GM18951 (cell line): ENCODE measurements at regions not wholly inside any gene's neighbourhood (a gene's known extent, or its start where the extent isn't known, plus 50 kb on each side); places are given as distances from the start of the nearest gene placed in this dataset.

ENCODE experiments used
- POLR2A ChIP-seq: IDR thresholded peaks from 4 replicates; pipeline ENCODE4 v1.6.1; 2011; ENCODE audit warnings: mild to moderate bottlenecking; ENCODE audit not compliant: insufficient read length, insufficient read depth; ENCODE audit errors: extremely low read depth
- in situ Hi-C: fragments of 300-500 bp; cut with MboI; formaldehyde crosslinking; loops from one replicate; pipeline ENCODE4 v1.12.0; 2022; ENCODE audit warnings: low sequenced_read_pairs, mixed read lengths, inconsistent platforms; ENCODE audit not compliant: unreplicated experiment

DNA sequence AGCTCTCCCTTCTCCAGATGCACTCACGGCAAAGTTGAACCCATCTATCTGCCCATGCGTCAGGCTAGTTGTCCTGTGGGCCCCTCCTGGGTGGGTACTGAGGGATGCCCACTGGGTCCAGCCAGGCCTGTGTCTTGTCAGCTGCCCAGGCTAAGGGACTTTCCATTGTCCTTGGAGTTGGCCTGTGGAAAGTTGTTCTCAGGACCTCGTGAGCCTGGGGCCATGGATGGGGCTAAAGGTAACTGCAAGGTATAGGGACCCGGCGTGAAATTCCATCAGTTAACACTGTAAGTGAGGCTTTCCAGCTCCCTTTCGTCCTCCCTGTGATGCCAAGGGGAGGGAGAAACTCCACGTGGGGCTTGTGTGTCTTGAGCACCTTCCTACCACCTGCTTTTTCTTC lies 126.5 kb downstream of the CEBPB start:
- in situ Hi-C loops, result no loop called here

DNA sequence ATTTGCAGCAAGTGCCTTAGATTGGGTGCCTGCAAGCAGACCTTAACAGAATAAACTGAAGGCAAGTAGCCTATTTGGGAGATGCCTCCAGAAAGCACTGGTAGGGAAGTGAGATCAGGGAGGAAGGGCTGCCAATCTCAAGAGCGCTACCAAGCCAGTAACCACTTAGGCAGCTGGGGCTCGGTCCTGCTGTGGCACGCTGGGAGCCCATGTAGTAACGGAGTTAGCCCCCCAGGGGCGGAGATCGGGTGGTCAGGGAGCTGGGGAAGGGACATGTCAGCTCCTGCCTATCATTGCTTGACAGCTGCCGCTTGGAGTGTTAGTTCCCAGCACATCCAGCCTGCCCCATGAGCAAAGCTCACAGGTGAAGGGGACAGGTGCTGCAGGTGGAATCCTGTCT lies 127.0 kb downstream of the CEBPB start:
- TF ChIP-seq POLR2A, result no peak
- in situ Hi-C loops, result no loop called here

More for the DNA sequence above, 126.5 kb downstream of the CEBPB start:
- TF ChIP-seq POLR2A, result no peak

DNA sequence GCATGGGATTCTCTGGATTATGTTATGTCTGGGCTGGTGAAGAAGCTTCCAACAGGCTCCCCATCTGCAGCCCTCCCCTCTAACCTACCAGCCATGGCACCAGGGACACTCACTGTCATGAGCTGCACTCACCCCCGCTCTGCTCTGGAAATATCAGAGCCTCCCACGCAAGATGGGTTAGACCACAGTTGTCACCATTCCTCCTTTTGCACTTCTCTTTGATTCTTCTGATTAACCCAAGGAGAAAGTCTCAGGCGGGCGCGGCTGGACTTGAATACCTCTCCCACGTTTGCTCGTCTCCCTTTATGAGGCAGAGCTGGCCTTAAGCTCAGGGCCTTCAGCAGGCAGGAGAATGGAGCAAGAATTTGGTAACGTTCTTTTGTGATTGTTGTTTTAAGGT lies 128.1 kb downstream of the CEBPB start:
- TF ChIP-seq POLR2A, result no peak
- in situ Hi-C loops, result no loop called here

DNA sequence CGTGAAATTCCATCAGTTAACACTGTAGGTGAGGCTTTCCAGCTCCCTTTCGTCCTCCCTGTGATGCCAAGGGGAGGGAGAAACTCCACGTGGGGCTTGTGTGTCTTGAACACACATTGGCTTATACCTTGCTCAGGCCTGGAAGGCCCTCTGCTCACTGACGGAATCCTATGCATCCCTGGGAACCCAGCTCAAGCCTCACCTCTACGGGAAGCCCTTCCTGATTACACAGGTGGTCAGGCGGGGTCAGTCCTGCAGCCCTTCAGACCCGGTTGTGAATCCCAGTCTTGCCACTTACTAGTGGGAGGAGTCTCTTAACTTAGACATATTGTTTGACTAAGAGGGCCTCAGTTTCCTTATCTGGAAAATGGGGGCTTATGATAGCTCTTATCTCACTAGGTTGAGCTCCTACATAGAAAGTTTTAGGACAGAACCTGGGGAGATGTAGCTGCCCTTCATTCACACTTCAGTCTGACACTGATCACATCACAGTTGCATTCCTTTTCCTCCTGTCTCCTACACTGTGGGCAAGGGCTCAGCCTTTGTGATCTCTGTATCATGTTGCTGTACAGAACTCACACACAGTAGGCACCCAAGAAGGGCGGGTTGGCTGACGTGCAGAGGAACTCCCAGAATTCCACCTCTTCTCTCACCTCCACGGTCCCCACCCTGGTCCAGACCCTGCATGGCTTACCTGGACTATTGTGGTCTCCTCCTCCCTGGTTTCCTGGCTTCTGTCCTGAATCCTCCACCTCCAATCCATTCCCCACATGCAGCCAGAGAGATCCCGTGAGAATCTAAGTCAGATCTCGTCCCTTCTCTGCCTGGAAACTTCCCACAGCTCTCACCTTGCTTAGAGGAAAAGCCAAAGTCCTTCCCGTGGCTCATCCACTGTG lies 129.6 kb downstream of the CEBPB start:
- in situ Hi-C loops, result no loop called here
- TF ChIP-seq POLR2A, result no peak

DNA sequence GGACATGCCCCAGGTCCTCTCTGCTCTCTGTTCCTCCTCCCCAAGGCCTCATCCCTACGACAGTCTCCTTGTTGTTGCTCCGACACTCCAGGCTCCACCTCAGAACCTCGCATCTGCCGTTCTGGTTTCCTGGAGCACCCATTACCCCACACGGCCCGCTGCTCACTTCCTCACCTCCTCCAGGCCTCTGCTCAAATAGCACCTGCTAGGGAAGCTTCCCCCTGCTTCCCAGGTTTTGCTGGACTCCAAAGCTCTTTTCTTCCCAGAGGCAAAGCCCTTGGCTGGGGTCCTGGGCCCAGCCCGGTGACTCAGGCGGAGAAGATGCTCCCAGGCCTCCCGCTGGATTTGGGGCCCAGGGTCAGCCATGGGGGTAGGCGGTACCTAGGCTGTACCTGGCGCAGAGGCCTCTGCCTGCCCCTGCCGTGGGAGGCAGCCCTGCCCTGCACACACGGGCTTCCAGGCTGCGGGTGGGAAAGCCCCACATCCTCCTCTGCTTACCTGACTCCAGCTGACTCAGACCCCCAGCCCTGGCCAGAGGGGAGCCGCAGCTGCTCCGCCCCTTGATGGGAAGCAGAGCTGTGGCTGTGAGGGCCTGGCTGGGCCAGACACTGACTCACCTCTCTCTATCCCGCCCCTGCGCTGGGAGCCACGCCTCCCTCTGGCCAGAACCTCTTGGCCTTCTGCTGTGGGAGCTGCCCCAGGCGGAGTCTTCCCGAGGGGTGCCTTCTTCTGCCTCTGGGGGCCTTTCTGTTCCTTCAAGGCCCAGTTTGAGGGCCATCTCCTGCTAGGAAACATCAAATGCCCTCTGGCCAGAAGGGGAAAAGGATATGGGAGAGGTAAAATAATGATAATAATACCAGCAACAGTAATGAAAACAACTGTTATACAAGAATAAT lies 130.5 kb downstream of the CEBPB start:
- in situ Hi-C loops, result no loop called here
- no peak for TF ChIP-seq POLR2A

DNA sequence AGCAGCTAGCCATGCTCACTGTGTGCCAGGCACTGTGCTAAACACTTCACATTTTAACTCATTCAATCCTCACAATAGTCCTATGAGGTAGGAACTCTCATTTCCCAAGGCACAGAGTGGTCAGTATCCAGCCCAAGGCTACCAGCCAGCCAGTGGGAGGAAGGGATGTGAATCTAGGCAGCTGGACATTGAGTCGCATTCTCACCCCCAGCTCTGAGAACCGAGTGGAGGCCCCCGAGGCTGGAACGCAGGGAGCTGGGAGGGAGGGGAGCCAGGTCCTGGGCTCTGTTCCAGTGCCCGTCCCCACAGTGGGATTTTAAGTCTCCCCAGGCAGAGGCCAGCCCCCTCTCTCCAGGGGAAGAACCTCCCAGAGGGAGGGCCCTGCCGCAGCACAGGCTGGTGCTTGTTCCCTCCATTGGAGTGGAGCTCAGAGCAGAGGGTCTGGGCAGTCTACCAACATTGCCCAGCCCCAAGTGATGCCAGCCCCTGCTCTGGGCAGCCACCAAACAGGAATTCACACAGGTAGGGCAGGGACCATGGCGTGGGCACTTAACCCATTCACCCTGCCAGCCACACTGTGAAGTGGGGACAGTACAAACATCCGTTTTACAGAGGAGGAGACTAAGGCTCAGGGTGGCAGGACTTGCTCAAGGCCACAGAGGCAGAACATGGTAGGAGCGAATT lies 131.3 kb downstream of the CEBPB start:
- TF ChIP-seq POLR2A, result no peak
- in situ Hi-C loops, result no loop called here

DNA sequence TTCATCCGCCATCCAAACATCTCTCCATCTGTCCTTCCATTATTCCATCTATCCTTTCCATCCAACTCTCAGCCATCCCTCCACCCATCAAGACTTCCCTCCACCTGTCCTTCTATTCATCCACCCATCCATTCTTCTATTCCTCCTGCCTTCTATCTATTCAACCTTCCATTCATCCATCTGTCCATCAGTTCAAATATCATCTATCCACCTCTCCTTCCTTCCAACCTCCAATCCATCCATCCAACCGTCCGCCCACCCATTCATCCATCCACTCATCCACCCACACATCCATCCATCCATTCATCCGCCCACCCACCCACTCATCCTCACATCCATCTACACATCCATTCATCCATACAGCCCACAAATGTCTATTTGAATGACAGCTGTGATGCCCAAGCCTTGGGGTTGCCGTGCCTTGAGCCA lies 132.1 kb downstream of the CEBPB start:
- in situ Hi-C loops, result no loop called here

DNA sequence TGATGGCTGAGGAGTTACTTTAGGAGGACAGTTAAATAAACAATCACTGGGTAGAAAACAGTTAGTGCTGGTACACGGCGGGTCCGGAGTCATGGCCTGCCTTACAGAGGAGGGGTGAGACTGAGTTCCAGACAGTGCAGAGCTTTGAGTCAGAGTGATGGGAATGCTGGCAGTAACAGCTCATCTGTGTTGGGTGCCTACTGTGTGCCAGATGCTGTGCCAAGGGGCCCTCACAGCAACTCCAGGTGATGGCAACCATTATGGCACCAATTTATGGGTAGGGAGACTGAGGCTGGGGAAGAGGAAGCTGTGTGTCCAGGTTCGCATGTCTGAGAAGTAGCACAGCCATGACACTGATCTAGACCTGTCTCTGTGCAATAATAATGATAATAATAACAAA lies 132.6 kb downstream of the CEBPB start:
- in situ Hi-C loops, result no loop called here
- no peak for TF ChIP-seq POLR2A

More for the DNA sequence above, 132.1 kb downstream of the CEBPB start:
- no peak for TF ChIP-seq POLR2A

DNA sequence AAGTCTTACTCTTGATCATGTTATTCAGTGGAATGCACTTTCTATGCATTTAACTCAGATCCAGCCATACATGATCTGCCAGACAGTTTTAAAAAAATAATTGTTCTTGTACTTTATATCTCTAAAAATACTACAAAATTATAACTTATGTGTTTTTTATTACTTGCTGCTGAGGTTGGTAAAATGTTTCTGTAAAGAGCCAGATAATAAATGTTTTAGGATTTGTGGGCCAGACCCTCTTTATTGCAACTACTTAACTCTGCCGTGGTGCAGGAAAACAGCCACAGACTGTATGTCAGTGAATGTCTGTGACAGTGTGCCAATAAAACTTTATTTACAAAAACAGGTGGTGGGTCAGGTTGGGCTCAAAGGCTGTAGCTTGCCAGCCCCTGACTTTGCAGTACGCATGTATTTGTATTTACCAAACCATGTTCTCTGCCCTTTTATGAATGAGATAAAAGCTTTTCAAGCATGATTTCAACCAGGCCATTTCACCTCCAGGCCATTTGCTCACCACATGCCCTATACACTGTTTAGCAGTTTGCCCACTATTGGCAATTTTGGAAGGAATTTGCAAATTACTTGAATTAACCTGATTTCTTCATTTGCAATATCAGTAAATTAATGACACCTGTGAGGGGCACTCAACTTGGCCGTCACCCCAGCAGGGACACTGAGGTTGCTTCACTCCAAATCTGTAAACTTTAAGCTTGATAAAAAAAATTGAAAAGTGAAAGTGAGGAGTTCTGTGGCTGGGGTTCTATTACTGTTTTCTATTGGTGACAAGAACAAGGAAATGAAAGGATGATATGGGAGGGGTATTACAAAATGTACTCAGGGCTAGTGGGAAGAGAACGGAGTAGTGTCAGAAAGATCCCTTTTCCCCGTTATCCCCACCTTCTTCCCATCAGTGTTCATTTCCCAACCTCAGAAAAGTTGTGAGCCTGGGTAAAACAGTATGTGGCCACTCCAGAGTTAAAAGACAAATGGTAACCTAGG lies 133.4 kb downstream of the CEBPB start:
- in situ Hi-C loops, result no loop called here
- no peak for TF ChIP-seq POLR2A

DNA sequence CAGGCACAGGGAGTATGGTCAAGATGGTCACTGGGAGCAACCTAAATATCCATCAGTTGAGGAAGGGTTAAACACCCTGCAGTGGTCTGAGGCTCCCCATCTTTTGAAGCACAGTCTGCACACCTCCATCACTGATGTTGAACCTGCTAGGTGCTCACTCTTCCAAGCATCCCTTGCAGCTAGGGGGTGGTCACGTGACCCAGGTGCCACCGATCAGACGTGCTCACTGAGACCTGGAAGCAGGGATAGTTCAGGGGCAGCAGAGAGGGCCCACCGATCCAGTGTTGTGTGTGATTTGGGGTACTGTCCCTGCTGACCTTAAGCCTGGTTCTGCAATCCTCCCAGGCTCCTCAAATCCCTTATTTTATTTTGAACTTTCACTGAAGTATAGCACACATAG lies 134.6 kb downstream of the CEBPB start:
- TF ChIP-seq POLR2A, result no peak
- in situ Hi-C loops, result no loop called here

DNA sequence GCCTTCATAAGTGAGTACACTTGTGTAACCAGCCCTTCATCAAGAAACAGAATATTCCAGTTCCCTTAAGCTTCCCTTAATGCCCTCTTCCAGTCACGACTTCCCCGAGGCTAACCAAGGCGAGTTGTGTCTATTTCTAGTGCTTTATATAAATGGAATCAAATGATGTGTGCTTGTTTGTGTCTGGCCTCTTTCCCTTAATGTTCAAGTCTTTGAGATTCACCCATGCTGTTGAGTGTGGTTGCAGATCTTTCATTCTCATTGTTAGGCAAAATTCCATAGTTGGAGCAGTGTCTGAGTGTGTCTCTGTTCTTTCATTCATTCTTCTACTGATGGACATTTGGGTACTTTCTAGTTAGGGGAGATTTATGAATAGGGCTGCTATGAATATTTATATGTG lies 135.0 kb downstream of the CEBPB start:
- TF ChIP-seq POLR2A, result no peak
- in situ Hi-C loops, result no loop called here

DNA sequence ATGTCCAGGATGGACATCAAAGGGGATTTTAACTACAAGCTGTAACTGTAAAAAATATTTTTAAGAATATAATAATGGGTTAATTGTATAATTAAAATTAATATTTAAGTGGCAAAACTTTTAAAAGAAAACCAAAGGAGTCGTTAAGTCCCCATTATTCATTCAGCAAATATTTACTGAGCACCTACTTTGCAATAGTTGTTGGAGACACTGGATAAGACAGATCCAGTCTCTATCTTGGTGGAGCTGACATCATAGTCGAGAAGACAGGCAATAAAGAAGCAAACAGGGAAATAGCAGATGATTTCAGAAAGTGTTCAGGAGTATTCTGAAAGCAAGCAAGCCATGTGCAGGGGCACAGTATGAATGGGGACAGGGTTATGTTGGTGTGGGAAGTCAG lies 137.0 kb downstream of the CEBPB start:
- in situ Hi-C loops, result no loop called here
- TF ChIP-seq POLR2A, result no peak
